Cardiac septum (tissue), 1 donor: ENCODE measurements at regions not wholly inside any gene's neighbourhood (a gene's known extent, or its start where the extent isn't known, plus 50 kb on each side); places are given as distances from the start of the nearest gene placed in this dataset.

ENCODE experiments used
- DNase-seq: peaks from one replicate; pipeline ENCODE4 v3.0.0-alpha.2; 2020; ENCODE audit warnings: low spot score
- intact Hi-C: fragments of 100-400 bp; cut with DNase I; formaldehyde crosslinking; loops from one replicate; pipeline ENCODE4 v1.14.0; 2022
- donor health status: DM: no; HTN: no; CAD: no.

- no peak for DNase-seq
- intact Hi-C loops: no loop called here
These were observed 1373.8 kb downstream of the BRD1 start for GRCh38 chr22:48453751-48454485.

GRCh38 chr22:48453171-48453570 lies 1374.5 kb downstream of the BRD1 start:
- no peak for DNase-seq

GRCh38 chr22:48452766-48453165 lies 1374.9 kb downstream of the BRD1 start:
- intact Hi-C loops: no loop called here
- no peak for DNase-seq

More at GRCh38 chr22:48453171-48453570, 1374.5 kb downstream of the BRD1 start:
- intact Hi-C loops: no loop called here

GRCh38 chr22:48451891-48452290 lies 1375.8 kb downstream of the BRD1 start:
- DNase-seq: no peak
- intact Hi-C loops: no loop called here

- intact Hi-C loops: no loop called here
- no peak for DNase-seq
These were observed 1377.4 kb downstream of the BRD1 start for GRCh38 chr22:48450188-48450825.

DNA sequence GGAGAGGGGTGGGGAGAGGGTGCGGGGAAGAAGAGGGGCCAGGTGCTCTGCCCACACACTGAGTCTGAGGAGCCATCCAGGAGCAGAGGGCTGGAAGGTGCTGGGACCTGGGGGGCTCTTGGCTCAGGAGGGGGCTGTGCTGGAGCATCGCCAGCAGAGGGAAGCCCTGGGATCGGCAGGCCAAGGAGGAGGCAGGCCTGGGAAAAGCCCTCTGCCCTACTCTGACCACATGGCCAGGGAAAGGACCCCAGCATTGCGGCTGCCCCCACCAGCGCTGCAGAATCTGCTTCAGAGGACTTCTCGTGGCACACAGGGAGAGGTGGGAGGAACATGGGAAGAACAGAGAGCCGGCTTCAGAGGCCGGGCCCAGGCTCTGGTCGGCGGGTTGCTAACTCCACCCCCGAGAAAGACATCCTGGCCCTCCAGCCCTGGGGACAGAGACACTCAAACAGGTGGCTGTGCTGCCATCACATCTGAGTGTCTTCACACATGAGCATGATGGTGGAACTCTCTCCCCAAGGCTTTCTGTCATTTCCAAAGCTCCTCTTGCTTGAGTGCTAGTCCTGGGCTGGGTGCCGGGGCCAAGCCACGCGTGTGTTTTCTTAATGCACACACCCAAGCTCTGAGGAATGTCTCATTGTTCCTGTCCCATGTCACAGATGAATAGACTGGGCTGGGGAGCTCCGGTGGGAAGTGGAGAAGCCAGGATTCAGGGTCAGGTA lies 1378.0 kb downstream of the BRD1 start:
- intact Hi-C loops: no loop called here
- DNase-seq: no peak

DNA sequence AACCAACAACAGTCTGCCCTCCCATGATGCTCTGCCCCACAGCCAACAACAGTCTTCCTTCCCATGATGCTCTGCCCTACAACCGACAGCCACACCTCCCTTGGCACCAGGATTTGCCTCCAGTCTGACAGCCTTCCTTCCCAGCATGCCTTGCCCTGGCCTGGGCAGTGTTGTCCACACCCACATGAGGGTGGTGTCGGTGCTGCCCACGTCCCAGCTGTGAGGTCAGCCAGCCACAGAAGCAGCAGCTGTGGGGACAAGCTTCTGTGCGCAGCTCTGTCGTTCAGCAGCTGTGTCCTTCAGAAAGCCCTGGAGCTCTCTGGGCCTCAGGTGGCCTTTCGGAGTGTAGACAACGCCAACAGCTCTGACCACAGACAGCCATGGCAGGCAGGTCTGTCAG lies 1378.9 kb downstream of the BRD1 start:
- DNase-seq: no peak
- intact Hi-C loops: no loop called here

GRCh38 chr22:48445113-48445827 lies 1382.4 kb downstream of the BRD1 start:
- intact Hi-C loops: no loop called here
- DNase-seq: no peak

GRCh38 chr22:48444320-48445112 lies 1383.2 kb downstream of the BRD1 start:
- intact Hi-C loops: no loop called here

GRCh38 chr22:48443680-48444079 lies 1384.0 kb downstream of the BRD1 start:
- intact Hi-C loops: no loop called here
- DNase-seq: no peak

More at GRCh38 chr22:48444320-48445112, 1383.2 kb downstream of the BRD1 start:
- no peak for DNase-seq

DNA sequence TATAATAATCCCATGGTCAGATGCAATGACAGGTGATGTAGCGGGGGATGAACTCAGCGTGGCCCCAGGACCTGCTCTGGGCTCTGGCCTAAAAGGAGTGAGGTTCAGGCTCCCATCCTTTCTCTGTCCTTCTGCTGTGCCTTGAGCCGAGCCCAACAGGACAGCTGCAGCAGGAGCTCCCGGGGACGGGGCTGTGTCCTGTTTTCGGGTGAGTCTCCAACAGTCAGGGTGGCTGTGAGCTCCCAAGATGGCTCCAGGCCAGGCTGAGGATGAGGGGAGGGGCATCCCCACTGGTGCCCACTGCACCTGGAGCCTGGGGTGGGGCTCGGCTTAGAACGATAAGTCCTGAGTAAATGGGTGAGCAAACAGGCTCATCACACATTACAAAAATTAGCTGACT lies 1385.0 kb downstream of the BRD1 start:
- no peak for DNase-seq
- intact Hi-C loops: no loop called here

DNA sequence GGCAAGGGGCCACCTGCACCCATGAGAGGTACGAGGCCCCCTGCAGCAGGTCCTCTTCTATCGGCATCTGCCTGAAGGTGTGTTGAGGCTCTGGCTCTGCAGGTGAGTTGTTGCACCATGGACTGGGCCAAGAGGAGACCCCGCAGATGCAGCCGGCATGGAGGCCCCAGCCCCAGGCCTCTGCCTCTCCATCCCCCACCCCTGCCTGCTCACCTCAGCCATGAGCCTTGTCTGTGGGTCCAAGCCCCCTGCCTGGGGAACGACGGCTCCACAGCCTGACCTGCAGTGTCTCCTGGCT lies 1386.2 kb downstream of the BRD1 start:
- intact Hi-C loops: no loop called here

GRCh38 chr22:48440673-48441552 lies 1386.8 kb downstream of the BRD1 start:
- no peak for DNase-seq

More for the DNA sequence above, 1386.2 kb downstream of the BRD1 start:
- no peak for DNase-seq

GRCh38 chr22:48440176-48440575 lies 1387.5 kb downstream of the BRD1 start:
- DNase-seq: no peak
- intact Hi-C loops: no loop called here

More at GRCh38 chr22:48440673-48441552, 1386.8 kb downstream of the BRD1 start:
- intact Hi-C loops: no loop called here

GRCh38 chr22:48439560-48440135 lies 1388.0 kb downstream of the BRD1 start:
- no peak for DNase-seq
- intact Hi-C loops: no loop called here

- intact Hi-C loops: no loop called here
- DNase-seq: no peak
These were observed 1388.7 kb downstream of the BRD1 start for GRCh38 chr22:48438800-48439559.

GRCh38 chr22:48438096-48438495 lies 1389.6 kb downstream of the BRD1 start:
- no peak for DNase-seq
- intact Hi-C loops: no loop called here
